K562 (cell line): ENCODE measurements at regions not wholly inside any gene's neighbourhood (a gene's known extent, or its start where the extent isn't known, plus 50 kb on each side); places are given as distances from the start of the nearest gene placed in this dataset.

ENCODE experiments used
- ATAC-seq: fragments of 200-7000 bp; cut with Tn5 transposase; 3 replicates; pipeline ENCODE4 v1.9.1; 2020; ENCODE audit warnings: moderate library complexity
- BruUV-seq: library from RNA; stranded (reverse); fragments of 400-500 nt; replicated peaks from 2 replicates; lab custom pipeline; 2021; lab: Mats Ljungman, UMichigan
- CTCF ChIA-PET: fragments of 300-600 bp; formaldehyde crosslinking; extraction: SDS; loops from one replicate; lab custom pipeline; 2021; ENCODE audit warnings: low intra/inter-chr PET ratio; lab: Yijun Ruan, JAX
- POLR2A ChIA-PET: fragments of 300-600, 350-650 bp; sonication (Branson Sonifier 250); formaldehyde crosslinking; extraction: SDS; loops from one replicate; lab custom pipeline; 2021; ENCODE audit warnings: antibody characterized with exemption, inconsistent platforms; lab: Yijun Ruan, JAX
- DNase-seq, 4 experiments: peaks; one replicate each; pipeline versions ENCODE4 v3.0.0 to v3.0.0-alpha.2; 2011 to 2018; ENCODE audit warnings: low spot score in 3 of 4, mixed read lengths in 3 of 4; ENCODE audit errors: extremely low read depth in 1 of 4
- FAIRE-seq: peaks from 2 replicates; lab custom pipeline; 2011; peaks lifted over from hg19 to GRCh38; lab: Jason Lieb, UNC
- H2AFZ ChIP-seq: 2 replicates; pipeline ENCODE4 v1.6.0; 2011; ENCODE audit warnings: low read depth, low read length, control low read depth, inconsistent platforms
- H3K27ac ChIP-seq: fragments of 200-600 bp; 3 replicates; pipeline ENCODE4 v1.8.0; 2011; ENCODE audit warnings: low read depth, mild to moderate bottlenecking, control low read depth, inconsistent platforms, low read length, moderate library complexity, mixed read lengths; ENCODE audit errors: extremely low read depth
- H3K27me3 ChIP-seq, 2 experiments: fragments of 300-600 bp in 1 of 2; 2 replicates in 1 of 2; 3 replicates in 1 of 2; pipeline versions ENCODE4 v1.6.0 to v1.8.0; 2011; ENCODE audit warnings: inconsistent platforms in 2 of 2, low read length in 2 of 2, mild to moderate bottlenecking in 1 of 2, mixed read lengths in 1 of 2, moderate library complexity in 1 of 2; ENCODE audit not compliant: control insufficient read depth in 2 of 2, insufficient read depth in 2 of 2
- H3K36me3 ChIP-seq: fragments of 300-600 bp; 3 replicates; pipeline ENCODE4 v1.8.0; 2011; ENCODE audit warnings: mild to moderate bottlenecking, low read length, inconsistent platforms; ENCODE audit not compliant: control insufficient read depth, insufficient read depth
- H3K4me1 ChIP-seq, 2 experiments: fragments of 200-600 bp in 1 of 2; replicated peaks in 1 of 2; 2 replicates in 1 of 2; 3 replicates in 1 of 2; pipeline versions ENCODE4 v1.5.1 to v1.8.0; 2011; ENCODE audit warnings: inconsistent platforms in 2 of 2, low read length in 2 of 2, mild to moderate bottlenecking in 1 of 2, mixed read lengths in 1 of 2, moderate library complexity in 1 of 2; ENCODE audit not compliant: control insufficient read depth in 2 of 2, insufficient read depth in 2 of 2
- H3K4me2 ChIP-seq: 2 replicates; pipeline ENCODE4 v1.6.1; 2011; ENCODE audit warnings: low read length, control low read depth, inconsistent platforms, mixed read lengths; ENCODE audit not compliant: insufficient read depth
- H3K4me3 ChIP-seq: fragments of 200-600 bp; sonication (generic), shearing (Covaris generic); 2 replicates; pipeline ENCODE4 v1.5.1; 2016; ENCODE audit warnings: control low read depth, inconsistent platforms
- H3K79me2 ChIP-seq: fragments of 200-600 bp; 3 replicates; pipeline ENCODE4 v1.8.0; 2011; ENCODE audit warnings: low read length, inconsistent platforms; ENCODE audit not compliant: control insufficient read depth, insufficient read depth
- H3K9ac ChIP-seq, 2 experiments: 2 replicates each; pipeline versions ENCODE4 v1.6.0 to v1.6.1; 2011; ENCODE audit warnings: low read depth in 2 of 2, low read length in 2 of 2, control low read depth in 1 of 2, inconsistent platforms in 1 of 2, mild to moderate bottlenecking in 1 of 2, mixed read lengths in 1 of 2; ENCODE audit not compliant: insufficient read depth in 1 of 2
- H3K9me1 ChIP-seq: one replicate; pipeline ENCODE4 v1.6.0; 2011; ENCODE audit warnings: inconsistent platforms, mild to moderate bottlenecking, low read length, moderate library complexity; ENCODE audit not compliant: control insufficient read depth, insufficient read depth
- H3K9me3 ChIP-seq: replicated peaks from 2 replicates; pipeline ENCODE4 v1.5.1; 2011; ENCODE audit warnings: low read depth, low read length, inconsistent platforms; ENCODE audit not compliant: control insufficient read depth, insufficient read depth
- H4K20me1 ChIP-seq: replicated peaks from 2 replicates; pipeline ENCODE4 v1.6.1; 2011; ENCODE audit warnings: low read length, inconsistent platforms, mixed read lengths; ENCODE audit not compliant: control insufficient read depth, insufficient read depth
- BRCA1 ChIP-seq, 2 experiments: fragments of 450-650 bp in 1 of 2; sonication (generic) in 1 of 2; formaldehyde crosslinking in 1 of 2; IDR thresholded peaks; 2 replicates each; pipeline versions ENCODE4 v1.5.0 to v1.6.1; 2017 to 2020; ENCODE audit warnings: mild to moderate bottlenecking in 1 of 2, missing genetic modification reagents in 1 of 2
- MXI1 ChIP-seq: IDR thresholded peaks from 2 replicates; pipeline ENCODE4 v1.6.1; 2011; ENCODE audit warnings: low read depth, mild to moderate bottlenecking, improper control_type of control experiment, low read length
- NFE2 ChIP-seq: IDR thresholded peaks from 2 replicates; pipeline ENCODE4 v1.6.1; 2014; ENCODE audit warnings: antibody characterized with exemption, low read depth
- NR4A1 ChIP-seq, 2 experiments: fragments of 250-450 bp in 1 of 2; fragments of 450-650 bp in 1 of 2; sonication (Bioruptor Pico) in 1 of 2; IDR thresholded peaks; 2 replicates each; pipeline versions ENCODE4 v1.4.0 to v1.6.1; 2016 to 2020; ENCODE audit warnings: mild to moderate bottlenecking in 2 of 2, missing compliant biosample characterization in 1 of 2, missing genetic modification characterization in 1 of 2, moderate library complexity in 1 of 2
- ZNF134 ChIP-seq: fragments of 250-450 bp; sonication (Bioruptor Pico); conservative IDR thresholded peaks from 2 replicates; pipeline ENCODE4 v1.4.0; 2020
- ZNF232 ChIP-seq: sonication (generic); formaldehyde crosslinking; IDR thresholded peaks from 2 replicates; pipeline ENCODE4 v1.8.0; 2022; ENCODE audit warnings: mild to moderate bottlenecking, missing genetic modification reagents
- ZNF395 ChIP-seq: fragments of 200-800 bp; sonication (Bioruptor generic); IDR thresholded peaks from 2 replicates; pipeline ENCODE4 v1.6.1; 2017; ENCODE audit warnings: missing genetic modification characterization, missing compliant biosample characterization
- WGBS: fragments of 100-300 bp; shearing (Covaris generic); methylation state at CpG from one replicate; pipeline ENCODE4 v1.1.6; 2016; ENCODE audit warnings: low coverage, mixed read lengths; ENCODE audit not compliant: insufficient coverage; ENCODE audit errors: missing lambda C conversion rate; 5-methylcytosine and 5-hydroxymethylcytosine counted together
- in situ Hi-C: fragments of 300-500 bp; cut with MboI; formaldehyde crosslinking; loops from 4 replicates; pipeline ENCODE4 v1.15.0; 2018; ENCODE audit warnings: inconsistent platforms, mixed read lengths
- intact Hi-C: fragments of 100-400 bp; cut with micrococcal nuclease; formaldehyde crosslinking; loops from 2 replicates; pipeline ENCODE4 v1.14.2; 2022
- TF ChIP-seq, protein P1 (sequence below), 3 experiments: fragments of 200-800 bp in 1 of 3; fragments of 250-450 bp in 1 of 3; fragments of 450-650 bp in 1 of 3; sonication (Bioruptor Pico) in 1 of 3; sonication (Bioruptor generic) in 1 of 3; formaldehyde crosslinking in 1 of 3; IDR thresholded peaks; 2 replicates each; pipeline versions ENCODE4 v1.6.1 to v1.8.0; 2016 to 2022; ENCODE audit warnings: mild to moderate bottlenecking in 2 of 3, missing genetic modification characterization in 2 of 3, missing compliant biosample characterization in 1 of 3, moderate library complexity in 1 of 3
- TF ChIP-seq, protein P2 (sequence below): sonication (generic); formaldehyde crosslinking; IDR thresholded peaks from 2 replicates; pipeline ENCODE4 v1.8.0; 2022; ENCODE audit warnings: mild to moderate bottlenecking, missing genetic modification reagents
- TF ChIP-seq, protein P3 (sequence below): sonication (generic); formaldehyde crosslinking; IDR thresholded peaks from 2 replicates; pipeline ENCODE4 v1.9.0; 2022; ENCODE audit warnings: mild to moderate bottlenecking, missing genetic modification reagents
- TF ChIP-seq, protein P4 (sequence below): sonication (generic); formaldehyde crosslinking; IDR thresholded peaks from 2 replicates; pipeline ENCODE4 v1.8.1; 2023; ENCODE audit warnings: mild to moderate bottlenecking, missing genetic modification reagents

DNA sequence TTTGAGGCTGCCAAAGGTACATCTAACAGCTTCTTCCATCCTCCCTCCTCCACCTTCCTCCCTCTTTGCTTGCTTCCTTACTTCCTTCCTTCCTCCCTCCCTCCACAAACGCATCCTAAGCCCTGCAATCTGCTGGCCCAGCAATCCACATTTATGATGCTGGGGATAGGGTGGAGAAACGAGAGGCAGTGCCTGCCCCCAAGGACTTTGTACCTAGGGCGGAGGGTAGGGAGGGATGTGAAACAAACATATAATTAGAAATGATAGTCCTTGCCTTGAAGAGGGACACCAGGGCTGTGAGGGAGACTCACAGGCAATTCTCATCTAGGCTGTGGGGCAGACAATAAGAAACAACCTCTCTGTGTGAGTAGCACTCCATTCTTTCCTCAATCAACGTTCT is 188.3 kb downstream of the ANKRD30B start (continued):
- TF ChIP-seq, protein P1, sequence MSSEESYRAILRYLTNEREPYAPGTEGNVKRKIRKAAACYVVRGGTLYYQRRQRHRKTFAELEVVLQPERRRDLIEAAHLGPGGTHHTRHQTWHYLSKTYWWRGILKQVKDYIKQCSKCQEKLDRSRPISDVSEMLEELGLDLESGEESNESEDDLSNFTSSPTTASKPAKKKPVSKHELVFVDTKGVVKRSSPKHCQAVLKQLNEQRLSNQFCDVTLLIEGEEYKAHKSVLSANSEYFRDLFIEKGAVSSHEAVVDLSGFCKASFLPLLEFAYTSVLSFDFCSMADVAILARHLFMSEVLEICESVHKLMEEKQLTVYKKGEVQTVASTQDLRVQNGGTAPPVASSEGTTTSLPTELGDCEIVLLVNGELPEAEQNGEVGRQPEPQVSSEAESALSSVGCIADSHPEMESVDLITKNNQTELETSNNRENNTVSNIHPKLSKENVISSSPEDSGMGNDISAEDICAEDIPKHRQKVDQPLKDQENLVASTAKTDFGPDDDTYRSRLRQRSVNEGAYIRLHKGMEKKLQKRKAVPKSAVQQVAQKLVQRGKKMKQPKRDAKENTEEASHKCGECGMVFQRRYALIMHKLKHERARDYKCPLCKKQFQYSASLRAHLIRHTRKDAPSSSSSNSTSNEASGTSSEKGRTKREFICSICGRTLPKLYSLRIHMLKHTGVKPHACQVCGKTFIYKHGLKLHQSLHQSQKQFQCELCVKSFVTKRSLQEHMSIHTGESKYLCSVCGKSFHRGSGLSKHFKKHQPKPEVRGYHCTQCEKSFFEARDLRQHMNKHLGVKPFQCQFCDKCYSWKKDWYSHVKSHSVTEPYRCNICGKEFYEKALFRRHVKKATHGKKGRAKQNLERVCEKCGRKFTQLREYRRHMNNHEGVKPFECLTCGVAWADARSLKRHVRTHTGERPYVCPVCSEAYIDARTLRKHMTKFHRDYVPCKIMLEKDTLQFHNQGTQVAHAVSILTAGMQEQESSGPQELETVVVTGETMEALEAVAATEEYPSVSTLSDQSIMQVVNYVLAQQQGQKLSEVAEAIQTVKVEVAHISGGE (CRISPR knock-in tag; IDR thresholded peaks at IDR 0.05) = no peak
- TF ChIP-seq, all 486 proteins: peak for 0

- H2AFZ ChIP-seq = no peak overlapping the region
- H3K9ac ChIP-seq = no peak overlapping the region
- H3K9me3 ChIP-seq = no peaks in the 10 kb centered on the region
- no peaks in the 10 kb centered on the region for H3K9me1 ChIP-seq
- intact Hi-C loops (no loop called here), in situ Hi-C loops (no loop called here)
- no peaks in the 10 kb centered on the region for H3K27me3 ChIP-seq
- DNase-seq = no peak
- H3K4me3 ChIP-seq = no peak overlapping the region
- no peaks in the 10 kb centered on the region for H3K36me3 ChIP-seq
- CTCF ChIA-PET = no interaction called here
- WGBS = 2% methylated on average over 8 of the region's 9 CpGs
- no peak overlapping the region for H3K4me2 ChIP-seq
- ATAC-seq = no peak
- no TSS peak for BruUV-seq
- H3K27ac ChIP-seq = no peak overlapping the region
- H3K79me2 ChIP-seq = no peaks in the 10 kb centered on the region
- no peaks in the 10 kb centered on the region for H4K20me1 ChIP-seq
- POLR2A ChIA-PET = no interaction called here
- FAIRE-seq = no peak
- H3K4me1 ChIP-seq = no peaks in the 10 kb centered on the region
- TF ChIP-seq, protein P2, sequence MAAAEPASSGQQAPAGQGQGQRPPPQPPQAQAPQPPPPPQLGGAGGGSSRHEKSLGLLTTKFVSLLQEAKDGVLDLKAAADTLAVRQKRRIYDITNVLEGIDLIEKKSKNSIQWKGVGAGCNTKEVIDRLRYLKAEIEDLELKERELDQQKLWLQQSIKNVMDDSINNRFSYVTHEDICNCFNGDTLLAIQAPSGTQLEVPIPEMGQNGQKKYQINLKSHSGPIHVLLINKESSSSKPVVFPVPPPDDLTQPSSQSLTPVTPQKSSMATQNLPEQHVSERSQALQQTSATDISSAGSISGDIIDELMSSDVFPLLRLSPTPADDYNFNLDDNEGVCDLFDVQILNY (CRISPR knock-in tag) = no peak
- no peak for TF ChIP-seq NFE2
- TF ChIP-seq MXI1 = no peak
- no peak for TF ChIP-seq ZNF395 (CRISPR knock-in tag)
- TF ChIP-seq NR4A1 (CRISPR knock-in tag; IDR thresholded peaks at IDR 0.05) = no peak
- TF ChIP-seq NR4A1 (tag; IDR thresholded peaks at IDR 0.05) = no peak
- TF ChIP-seq, protein P3, sequence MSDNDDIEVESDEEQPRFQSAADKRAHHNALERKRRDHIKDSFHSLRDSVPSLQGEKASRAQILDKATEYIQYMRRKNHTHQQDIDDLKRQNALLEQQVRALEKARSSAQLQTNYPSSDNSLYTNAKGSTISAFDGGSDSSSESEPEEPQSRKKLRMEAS (CRISPR knock-in tag) = no peak
- no peak for TF ChIP-seq ZNF134 (CRISPR knock-in tag)
- TF ChIP-seq BRCA1 (IDR thresholded peaks at IDR 0.05) = no peak
- TF ChIP-seq BRCA1 (CRISPR knock-in tag; IDR thresholded peaks at IDR 0.05) = no peak
- TF ChIP-seq, protein P4, sequence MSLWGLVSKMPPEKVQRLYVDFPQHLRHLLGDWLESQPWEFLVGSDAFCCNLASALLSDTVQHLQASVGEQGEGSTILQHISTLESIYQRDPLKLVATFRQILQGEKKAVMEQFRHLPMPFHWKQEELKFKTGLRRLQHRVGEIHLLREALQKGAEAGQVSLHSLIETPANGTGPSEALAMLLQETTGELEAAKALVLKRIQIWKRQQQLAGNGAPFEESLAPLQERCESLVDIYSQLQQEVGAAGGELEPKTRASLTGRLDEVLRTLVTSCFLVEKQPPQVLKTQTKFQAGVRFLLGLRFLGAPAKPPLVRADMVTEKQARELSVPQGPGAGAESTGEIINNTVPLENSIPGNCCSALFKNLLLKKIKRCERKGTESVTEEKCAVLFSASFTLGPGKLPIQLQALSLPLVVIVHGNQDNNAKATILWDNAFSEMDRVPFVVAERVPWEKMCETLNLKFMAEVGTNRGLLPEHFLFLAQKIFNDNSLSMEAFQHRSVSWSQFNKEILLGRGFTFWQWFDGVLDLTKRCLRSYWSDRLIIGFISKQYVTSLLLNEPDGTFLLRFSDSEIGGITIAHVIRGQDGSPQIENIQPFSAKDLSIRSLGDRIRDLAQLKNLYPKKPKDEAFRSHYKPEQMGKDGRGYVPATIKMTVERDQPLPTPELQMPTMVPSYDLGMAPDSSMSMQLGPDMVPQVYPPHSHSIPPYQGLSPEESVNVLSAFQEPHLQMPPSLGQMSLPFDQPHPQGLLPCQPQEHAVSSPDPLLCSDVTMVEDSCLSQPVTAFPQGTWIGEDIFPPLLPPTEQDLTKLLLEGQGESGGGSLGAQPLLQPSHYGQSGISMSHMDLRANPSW = no peak
- TF ChIP-seq ZNF232 = no peak
These were observed 189.3 kb downstream of the ANKRD30B start for GRCh38 chr18:14937271-14937670.
